ENCODE measurements at regions not wholly inside any gene's neighbourhood (a gene's known extent, or its start where the extent isn't known, plus 50 kb on each side); places are given as distances from the start of the nearest gene placed in this dataset.
A peak's percentile ranks its signal among the peaks of the same experiment; 100 is the strongest.
"Not testable (repeated sequence)": the region's sequence is repeated elsewhere in the genome, so short reads cannot be mapped to it uniquely, and the experiment has no call there.

GRCh38 chr5:173423452-173424117, 95.4 kb upstream of the STC2 start:
- no peak for DNase-seq (ENCODE audit: low spot score)

GRCh38 chr5:173420108-173420507, 91.9 kb upstream of the STC2 start:
- DNase-seq (ENCODE audit: low spot score) = peak; percentile 2

- DNase-seq (ENCODE audit: low spot score) = no peak
These were observed 85.3 kb upstream of the STC2 start for GRCh38 chr5:173413471-173413982.

- peak; percentile 6 for DNase-seq (ENCODE audit: low spot score)
These were observed 84.4 kb upstream of the STC2 start for GRCh38 chr5:173412566-173412965.

GRCh38 chr5:173411791-173412555, 83.8 kb upstream of the STC2 start:
- DNase-seq (ENCODE audit: low spot score) = no peak

GRCh38 chr5:173410459-173411233, 82.4 kb upstream of the STC2 start:
- DNase-seq (ENCODE audit: low spot score) = no peak

- no peak for DNase-seq (ENCODE audit: low spot score)
These were observed 80.7 kb upstream of the STC2 start for GRCh38 chr5:173408946-173409345.

GRCh38 chr5:173399851-173400250, 71.6 kb upstream of the STC2 start:
- no peak for DNase-seq (ENCODE audit: low spot score)

- no peak for DNase-seq (ENCODE audit: low spot score)
These were observed 69.3 kb upstream of the STC2 start for GRCh38 chr5:173397516-173397915.

- peak; percentile 15 for DNase-seq (ENCODE audit: low spot score)
These were observed 68.2 kb upstream of the STC2 start for GRCh38 chr5:173396311-173396993.

- no peak for DNase-seq (ENCODE audit: low spot score)
These were observed 67.7 kb upstream of the STC2 start for GRCh38 chr5:173395933-173396308.

GRCh38 chr5:173395257-173395932, 67.2 kb upstream of the STC2 start:
- DNase-seq (ENCODE audit: low spot score) = no peak

- no peak for DNase-seq (ENCODE audit: low spot score)
These were observed 66.5 kb upstream of the STC2 start for GRCh38 chr5:173394701-173395100.

- no peak for DNase-seq (ENCODE audit: low spot score)
These were observed 64.0 kb upstream of the STC2 start for GRCh38 chr5:173392172-173392571.

- peak; percentile 5 for DNase-seq (ENCODE audit: low spot score)
These were observed 62.8 kb upstream of the STC2 start for GRCh38 chr5:173391031-173391430.

- not testable (repeated sequence) for DNase-seq (ENCODE audit: low spot score)
These were observed 59.1 kb upstream of the STC2 start for GRCh38 chr5:173387293-173387692.

- DNase-seq (ENCODE audit: low spot score) = no peak
These were observed 57.7 kb upstream of the STC2 start for GRCh38 chr5:173385832-173386360.

- DNase-seq (ENCODE audit: low spot score) = no peak
These were observed 55.5 kb upstream of the STC2 start for GRCh38 chr5:173383711-173384110.

GRCh38 chr5:173378727-173379126, 50.5 kb upstream of the STC2 start:
- DNase-seq (ENCODE audit: low spot score) = no peak

Data from cerebellar cortex (tissue), 1 donor.